ENCODE measurements at regions not wholly inside any gene's neighbourhood (a gene's known extent, or its start where the extent isn't known, plus 50 kb on each side); places are given as distances from the start of the nearest gene placed in this dataset.

- no peak for TF ChIP-seq CTCF (IDR thresholded peaks at IDR 0.05; ENCODE audit: poor library complexity)
- no peak for TF ChIP-seq EZH2 (IDR thresholded peaks at IDR 0.05; ENCODE audit: borderline replicate concordance)
These were observed 174.8 kb downstream of the C11orf91 start for GRCh38 chr11:33525789-33526188.

All from hepatocyte (in vitro differentiated cells).